ENCODE measurements at regions not wholly inside any gene's neighbourhood (a gene's known extent, or its start where the extent isn't known, plus 50 kb on each side); places are given as distances from the start of the nearest gene placed in this dataset.
"Not testable (repeated sequence)": the region's sequence is repeated elsewhere in the genome, so short reads cannot be mapped to it uniquely, and the experiment has no call there.

- DNase-seq; in situ Hi-C loops (cut with MboI; ENCODE audit: low pct_unique_long_range_greater_than_20kb, low sequenced_read_pairs): not testable (repeated sequence)
These were observed 49.9 kb upstream of the MSMB start for GRCh38 chr10:46095943-46096342.

GRCh38 chr10:46096446-46096845, 50.4 kb upstream of the MSMB start:
- in situ Hi-C loops (cut with MboI; ENCODE audit: low pct_unique_long_range_greater_than_20kb, low sequenced_read_pairs) = no loop called here

GRCh38 chr10:46096909-46097575, 51.0 kb upstream of the MSMB start:
- DNase-seq = peak; percentile 69
- in situ Hi-C loops (cut with MboI; ENCODE audit: low pct_unique_long_range_greater_than_20kb, low sequenced_read_pairs) = no loop called here

More at GRCh38 chr10:46096446-46096845, 50.4 kb upstream of the MSMB start:
- no peak for DNase-seq

- no peak for DNase-seq
- in situ Hi-C loops (cut with MboI; ENCODE audit: low pct_unique_long_range_greater_than_20kb, low sequenced_read_pairs) = no loop called here
These were observed 51.7 kb upstream of the MSMB start for GRCh38 chr10:46097576-46098317.

GRCh38 chr10:46098386-46098785, 52.3 kb upstream of the MSMB start:
- in situ Hi-C loops (cut with MboI; ENCODE audit: low pct_unique_long_range_greater_than_20kb, low sequenced_read_pairs) = no loop called here

GRCh38 chr10:46098925-46099324, 52.9 kb upstream of the MSMB start:
- DNase-seq; in situ Hi-C loops (cut with MboI; ENCODE audit: low pct_unique_long_range_greater_than_20kb, low sequenced_read_pairs): not testable (repeated sequence)

More at GRCh38 chr10:46098386-46098785, 52.3 kb upstream of the MSMB start:
- DNase-seq = no peak

GRCh38 chr10:46104071-46104585, 58.1 kb upstream of the MSMB start:
- no peak for DNase-seq
- in situ Hi-C loops (cut with MboI; ENCODE audit: low pct_unique_long_range_greater_than_20kb, low sequenced_read_pairs) = no loop called here

GRCh38 chr10:46105416-46105815, 59.3 kb upstream of the MSMB start:
- in situ Hi-C loops (cut with MboI; ENCODE audit: low pct_unique_long_range_greater_than_20kb, low sequenced_read_pairs) = loop anchor here (5.0 kb wide), 2 partner anchors 177 to 1277 kb away; partner anchors contain the start of gene ZNF488

GRCh38 chr10:46105856-46106409, 59.9 kb upstream of the MSMB start:
- in situ Hi-C loops (cut with MboI; ENCODE audit: low pct_unique_long_range_greater_than_20kb, low sequenced_read_pairs) = loop anchor here (5.0 kb wide), 2 partner anchors 176 to 1276 kb away; partner anchors contain the start of gene ZNF488
- DNase-seq = not testable (repeated sequence)

More at GRCh38 chr10:46105416-46105815, 59.3 kb upstream of the MSMB start:
- not testable (repeated sequence) for DNase-seq

GRCh38 chr10:46106410-46107255, 60.6 kb upstream of the MSMB start:
- in situ Hi-C loops (cut with MboI; ENCODE audit: low pct_unique_long_range_greater_than_20kb, low sequenced_read_pairs) = loop anchor here (5.0 kb wide), 2 partner anchors 176 to 1276 kb away; partner anchors contain the start of gene ZNF488
- DNase-seq = peak; percentile 78

- in situ Hi-C loops (cut with MboI; ENCODE audit: low pct_unique_long_range_greater_than_20kb, low sequenced_read_pairs) = loop anchor here (5.0 kb wide), 2 partner anchors 174 to 1274 kb away; partner anchors contain the start of gene ZNF488
- DNase-seq = not testable (repeated sequence)
These were observed 62.1 kb upstream of the MSMB start for GRCh38 chr10:46108158-46108499.

GRCh38 chr10:46154271-46154670, 108.2 kb upstream of the MSMB start:
- in situ Hi-C loops (cut with MboI; ENCODE audit: low pct_unique_long_range_greater_than_20kb, low sequenced_read_pairs); DNase-seq: not testable (repeated sequence)

- DNase-seq; in situ Hi-C loops (cut with MboI; ENCODE audit: low pct_unique_long_range_greater_than_20kb, low sequenced_read_pairs): not testable (repeated sequence)
These were observed 108.6 kb upstream of the MSMB start for GRCh38 chr10:46154683-46155082.

- in situ Hi-C loops (cut with MboI; ENCODE audit: low pct_unique_long_range_greater_than_20kb, low sequenced_read_pairs); DNase-seq: not testable (repeated sequence)
These were observed 110.8 kb upstream of the MSMB start for GRCh38 chr10:46156866-46157265.

- in situ Hi-C loops (cut with MboI; ENCODE audit: low pct_unique_long_range_greater_than_20kb, low sequenced_read_pairs) = no loop called here
- DNase-seq = no peak
These were observed 117.1 kb upstream of the ANTXRL start for GRCh38 chr10:46169736-46170135.

GRCh38 chr10:46170789-46171188, 116.0 kb upstream of the ANTXRL start:
- DNase-seq = no peak
- in situ Hi-C loops (cut with MboI; ENCODE audit: low pct_unique_long_range_greater_than_20kb, low sequenced_read_pairs) = no loop called here

- in situ Hi-C loops (cut with MboI; ENCODE audit: low pct_unique_long_range_greater_than_20kb, low sequenced_read_pairs) = no loop called here
These were observed 115.1 kb upstream of the ANTXRL start for GRCh38 chr10:46171661-46172060.

GRCh38 chr10:46175296-46175695, 111.5 kb upstream of the ANTXRL start:
- no peak for DNase-seq
- in situ Hi-C loops (cut with MboI; ENCODE audit: low pct_unique_long_range_greater_than_20kb, low sequenced_read_pairs) = no loop called here

More at GRCh38 chr10:46171661-46172060, 115.1 kb upstream of the ANTXRL start:
- DNase-seq = no peak

GRCh38 chr10:46175831-46176230, 111.0 kb upstream of the ANTXRL start:
- DNase-seq = no peak
- in situ Hi-C loops (cut with MboI; ENCODE audit: low pct_unique_long_range_greater_than_20kb, low sequenced_read_pairs) = no loop called here

Data from KBM-7 (cell line).